Daoy (cell line): ENCODE measurements at regions not wholly inside any gene's neighbourhood (a gene's known extent, or its start where the extent isn't known, plus 50 kb on each side); places are given as distances from the start of the nearest gene placed in this dataset.
"Not testable (repeated sequence)": the region's sequence is repeated elsewhere in the genome, so short reads cannot be mapped to it uniquely, and the experiment has no call there.

Experiments used
- DNase-seq: peaks from one replicate; pipeline ENCODE4 v3.0.0-alpha.2; 2015; ENCODE audit warnings: low read depth

- DNase-seq, result not testable (repeated sequence)
Observed at GRCh38 chr3:118162627-118163588, 871.7 kb downstream of the IGSF11 start.

- no peak for DNase-seq
Observed at GRCh38 chr3:118165413-118165812, 869.2 kb downstream of the IGSF11 start.

DNA sequence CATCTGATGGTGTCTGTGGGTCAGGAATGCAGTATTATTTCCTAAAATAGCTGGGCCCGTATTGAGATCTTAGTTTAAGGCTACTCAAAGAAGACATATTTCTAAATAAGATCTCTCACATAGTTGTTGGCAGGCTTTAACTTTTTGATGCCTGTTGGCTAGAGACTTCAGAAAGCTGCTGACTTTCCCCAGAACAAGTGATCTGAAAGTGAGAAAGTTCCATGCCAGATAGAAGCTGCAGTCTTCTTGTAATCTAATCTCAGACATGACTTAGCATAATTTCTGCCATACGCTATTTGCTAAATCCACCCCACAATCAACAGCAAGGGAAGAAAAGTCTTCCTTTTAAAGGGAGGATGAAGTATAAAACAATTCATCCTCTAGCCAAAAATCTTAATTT lies 867.1 kb downstream of the IGSF11 start:
- no peak for DNase-seq

GRCh38 chr3:118168175-118168574 lies 866.5 kb downstream of the IGSF11 start:
- no peak for DNase-seq

DNA sequence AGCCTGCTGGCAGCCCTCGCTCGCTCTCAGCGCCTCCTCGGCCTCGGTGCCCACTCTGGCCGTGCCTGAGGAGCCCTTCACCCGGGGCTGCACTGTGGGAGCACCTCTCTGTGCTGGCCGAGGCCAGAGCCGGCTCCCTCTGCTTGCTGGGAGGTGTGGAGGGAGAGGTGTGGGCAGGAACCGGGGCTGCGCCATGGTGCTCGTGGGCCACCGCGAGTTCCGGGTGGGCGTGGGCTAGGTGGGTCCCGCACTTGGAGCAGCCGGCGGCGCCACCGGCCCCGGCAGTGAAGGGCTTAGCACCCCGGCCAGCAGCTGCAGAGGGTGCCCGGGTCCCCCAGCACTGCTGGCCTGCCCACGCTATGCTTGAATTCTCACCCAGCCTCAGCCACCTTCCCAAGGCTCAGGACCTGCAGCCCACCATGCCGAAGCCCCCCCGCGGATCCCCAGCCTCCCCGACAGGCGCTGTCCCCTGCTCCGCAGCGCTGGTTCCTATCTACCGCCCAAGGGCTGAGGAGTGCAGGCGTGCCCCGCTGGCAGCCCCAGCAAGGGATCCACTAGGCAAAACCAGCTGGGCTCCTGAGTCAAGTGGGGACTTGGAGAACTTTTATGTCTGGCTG lies 863.3 kb downstream of the IGSF11 start:
- no peak for DNase-seq

GRCh38 chr3:118180853-118181252 lies 853.8 kb downstream of the IGSF11 start:
- no peak for DNase-seq

- DNase-seq, result no peak
Observed at GRCh38 chr3:118181274-118181673, 853.4 kb downstream of the IGSF11 start.

- DNase-seq, result no peak
Observed at GRCh38 chr3:118186051-118186450, 848.6 kb downstream of the IGSF11 start.

GRCh38 chr3:118187221-118187620 lies 847.4 kb downstream of the IGSF11 start:
- DNase-seq, result no peak

DNA sequence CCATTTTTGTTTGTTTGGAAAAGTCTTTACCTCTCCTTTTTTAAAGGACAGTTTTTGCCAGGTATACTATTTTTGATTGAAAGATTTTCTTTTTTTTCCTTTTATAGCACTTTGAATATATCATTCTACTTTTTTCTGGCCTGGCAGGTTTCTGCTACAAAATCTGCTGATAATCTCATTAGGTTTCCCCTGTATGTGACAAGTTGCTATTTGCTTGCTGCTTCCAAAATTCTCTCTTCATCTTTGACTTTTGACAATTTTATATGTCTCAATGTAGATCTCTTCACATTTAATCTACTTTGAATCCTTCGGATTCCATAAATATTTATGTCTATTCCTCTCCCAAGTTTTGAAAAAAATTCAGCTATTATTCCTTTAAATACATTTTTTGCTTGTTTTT lies 838.5 kb downstream of the IGSF11 start:
- no peak for DNase-seq

DNA sequence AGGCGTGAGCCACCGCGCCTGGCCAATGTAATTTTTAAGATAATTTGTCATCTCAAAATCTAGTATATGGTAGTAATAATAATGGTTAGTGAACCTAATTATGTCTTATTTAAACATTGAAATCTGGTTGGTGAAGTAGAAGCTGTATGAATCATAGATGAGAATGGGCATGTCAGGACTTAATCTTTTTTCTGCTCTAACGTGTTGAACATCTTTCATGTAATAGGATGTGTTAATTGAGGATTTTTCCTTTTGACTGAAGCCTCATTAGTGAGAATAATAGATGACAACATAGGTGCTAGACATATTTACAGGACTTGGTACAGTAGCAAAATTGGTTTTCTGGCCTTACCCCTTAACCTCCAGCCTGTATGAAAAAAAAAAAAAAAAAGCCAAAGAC lies 835.6 kb downstream of the IGSF11 start:
- DNase-seq, result no peak

- DNase-seq, result no peak
Observed at GRCh38 chr3:118204052-118204656, 830.5 kb downstream of the IGSF11 start.

- no peak for DNase-seq
Observed at GRCh38 chr3:118207271-118207670, 827.4 kb downstream of the IGSF11 start.

DNA sequence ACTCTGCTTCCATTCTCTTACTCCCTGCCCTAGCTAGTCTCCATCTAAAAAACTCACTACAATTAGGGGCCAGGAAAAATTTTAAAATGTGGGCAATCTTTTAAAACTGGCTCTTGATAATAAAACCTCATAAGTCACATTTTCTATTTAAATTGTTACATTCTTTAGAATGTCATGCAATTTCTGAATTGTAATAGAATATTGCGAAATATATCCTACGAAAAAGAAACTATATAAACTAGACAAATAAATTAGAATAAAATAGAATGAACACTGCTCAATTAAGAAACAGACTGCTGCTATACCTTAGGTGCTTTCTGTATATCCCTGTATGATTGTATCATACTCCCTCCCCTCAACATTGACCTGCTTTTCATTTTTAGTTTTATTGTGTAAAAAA lies 826.0 kb downstream of the IGSF11 start:
- DNase-seq, result no peak

DNA sequence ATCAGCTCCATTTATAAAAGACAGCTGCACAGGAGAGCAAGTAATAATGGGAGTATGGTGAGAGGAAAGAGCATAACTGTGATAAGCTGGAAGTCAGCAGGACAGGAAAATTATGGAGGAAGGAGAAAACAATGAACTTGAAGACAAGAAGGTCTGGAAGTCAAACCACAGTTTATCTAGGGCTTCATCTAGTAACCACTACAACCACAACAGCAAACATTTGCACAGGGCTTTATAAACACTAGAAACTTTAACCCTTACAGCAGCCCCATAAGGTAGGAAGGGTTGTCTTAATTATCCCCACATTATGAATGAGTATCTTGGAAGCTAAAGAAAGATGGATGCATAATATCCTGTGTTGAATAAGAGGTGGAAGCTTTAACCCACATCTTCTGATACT lies 820.8 kb downstream of the IGSF11 start:
- no peak for DNase-seq

DNA sequence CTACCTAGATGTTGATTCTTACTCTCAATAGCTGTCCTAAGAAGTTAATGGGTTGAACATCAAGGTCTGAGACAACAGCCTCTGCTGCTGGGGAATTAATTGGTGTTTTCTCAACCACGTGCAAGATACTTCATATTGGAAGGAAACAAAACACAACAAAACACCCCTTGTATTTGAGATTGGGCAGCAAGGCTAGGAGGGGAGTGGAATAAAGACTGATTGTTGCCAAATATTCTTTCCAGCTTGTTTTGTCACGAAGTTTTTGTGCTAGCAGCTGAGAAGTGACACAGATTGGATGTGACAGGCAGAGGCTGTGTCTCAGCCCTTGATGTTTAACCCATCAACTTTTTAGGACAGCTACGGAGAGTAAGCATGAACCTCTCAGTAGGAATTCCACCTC lies 808.4 kb downstream of the IGSF11 start:
- DNase-seq, result no peak

DNA sequence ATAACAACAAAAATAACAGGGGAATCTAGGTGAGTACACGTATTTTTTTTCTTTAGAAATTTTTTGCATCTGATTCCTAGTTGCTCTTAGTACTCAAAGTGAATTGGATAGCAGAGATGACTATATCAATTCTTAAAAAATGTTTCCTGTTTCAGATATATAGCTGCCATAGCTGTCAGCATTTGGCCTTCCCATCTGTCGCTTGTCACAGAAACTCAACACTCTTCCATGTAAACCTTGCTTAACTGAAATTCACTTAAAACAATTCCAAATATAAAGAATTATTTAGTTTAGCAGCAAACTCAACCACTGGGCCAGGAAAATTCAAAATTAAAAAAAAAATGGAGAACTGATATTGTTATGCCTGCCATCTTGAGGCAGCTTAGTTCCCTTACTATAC lies 807.5 kb downstream of the IGSF11 start:
- DNase-seq, result no peak

- no peak for DNase-seq
Observed at GRCh38 chr3:118228151-118228550, 806.5 kb downstream of the IGSF11 start.

DNA sequence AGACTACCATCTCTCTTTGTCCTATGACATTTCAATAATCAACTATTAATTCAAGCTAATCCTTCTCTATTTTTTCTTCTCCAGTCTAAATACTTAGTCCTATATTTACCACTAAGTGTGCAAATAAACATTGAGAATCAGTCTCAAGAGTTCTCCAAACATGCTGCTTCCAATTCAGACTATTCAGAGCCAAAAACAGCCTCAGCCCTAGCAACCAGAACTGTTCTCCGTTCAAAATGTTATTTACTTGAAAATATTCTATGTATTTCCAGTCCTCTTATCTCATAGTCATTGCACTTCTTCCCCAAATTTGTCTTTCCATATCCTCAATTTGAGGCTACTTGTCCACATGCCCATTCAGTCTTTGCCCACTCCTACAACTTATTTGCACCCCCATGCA lies 805.5 kb downstream of the IGSF11 start:
- no peak for DNase-seq

DNA sequence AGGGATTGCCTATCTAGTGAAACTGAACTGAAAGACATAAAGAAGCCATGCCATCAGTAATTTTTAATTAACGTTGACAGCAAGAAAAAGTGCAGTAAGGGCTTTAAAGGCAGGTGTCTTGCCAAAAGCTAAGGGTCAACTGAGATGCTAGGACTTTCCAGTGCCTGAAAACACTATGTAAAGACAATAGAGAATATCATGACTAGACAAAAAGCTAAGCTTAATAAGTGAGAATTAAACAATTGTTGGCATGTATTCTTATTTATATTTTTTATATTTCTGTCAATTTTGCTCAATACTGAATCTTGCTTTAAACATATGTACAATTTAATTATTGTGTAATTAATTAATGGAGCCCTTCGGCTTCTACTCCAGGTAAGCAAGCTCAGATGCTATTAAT lies 803.1 kb downstream of the IGSF11 start:
- no peak for DNase-seq

- no peak for DNase-seq
Observed at GRCh38 chr3:118239253-118239652, 795.4 kb downstream of the IGSF11 start.

- no peak for DNase-seq
Observed at GRCh38 chr3:118244761-118245160, 789.9 kb downstream of the IGSF11 start.

DNA sequence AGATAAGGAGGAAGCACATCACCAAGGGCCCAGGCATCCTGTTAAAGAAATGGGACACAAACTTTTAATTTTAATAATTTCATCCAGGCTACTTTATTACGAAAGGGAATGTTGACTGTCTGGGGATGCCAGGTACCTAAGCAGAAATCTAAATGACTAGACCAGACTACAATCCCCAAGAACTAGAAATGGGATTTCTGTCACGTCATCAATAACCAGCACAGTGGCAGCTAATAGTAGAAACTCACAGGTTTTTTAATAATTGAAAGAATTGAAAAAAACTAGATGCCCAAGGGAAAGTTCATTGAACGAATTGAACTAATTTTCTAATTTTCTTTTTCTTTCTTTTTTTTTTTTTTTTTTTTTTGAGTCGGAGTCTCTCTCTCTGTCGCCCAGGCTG lies 789.3 kb downstream of the IGSF11 start:
- no peak for DNase-seq
